HG03103 (cell line): ENCODE measurements at regions not wholly inside any gene's neighbourhood (a gene's known extent, or its start where the extent isn't known, plus 50 kb on each side); places are given as distances from the start of the nearest gene placed in this dataset.
A peak's percentile ranks its signal among the peaks of the same experiment; 100 is the strongest.
"Not testable (repeated sequence)": the region's sequence is repeated elsewhere in the genome, so short reads cannot be mapped to it uniquely, and the experiment has no call there.

Experiments used
- ATAC-seq: cut with Tn5 transposase; IDR thresholded peaks from one replicate; pipeline ENCODE4 v1.9.1; 2021; ENCODE audit warnings: low read depth; ENCODE audit not compliant: unreplicated experiment

- not testable (repeated sequence) for ATAC-seq
Observed at GRCh38 chr3:107909583-107909982, 181.2 kb downstream of the CD47 start.

GRCh38 chr3:107907996-107908395 is 182.8 kb downstream of the CD47 start:
- ATAC-seq: no peak

- no peak for ATAC-seq
Observed at GRCh38 chr3:107904536-107905066, 186.2 kb downstream of the CD47 start.

- ATAC-seq: no peak
Observed at GRCh38 chr3:107899990-107900651, 190.7 kb downstream of the CD47 start.

GRCh38 chr3:107897471-107898061 is 193.3 kb downstream of the CD47 start:
- ATAC-seq: no peak

GRCh38 chr3:107894998-107895397 is 195.8 kb downstream of the CD47 start:
- no peak for ATAC-seq

- ATAC-seq: no peak
Observed at GRCh38 chr3:107892955-107893624, 197.7 kb downstream of the CD47 start.

- ATAC-seq: no peak
Observed at GRCh38 chr3:107884719-107885460, 205.9 kb downstream of the CD47 start.

- no peak for ATAC-seq
Observed at GRCh38 chr3:107884028-107884427, 206.8 kb downstream of the CD47 start.

- no peak for ATAC-seq
Observed at GRCh38 chr3:107882881-107883280, 207.9 kb downstream of the CD47 start.

- ATAC-seq: no peak
Observed at GRCh38 chr3:107882261-107882660, 208.6 kb downstream of the CD47 start.

GRCh38 chr3:107881509-107881908 is 209.3 kb downstream of the CD47 start:
- ATAC-seq: no peak

- no peak for ATAC-seq
Observed at GRCh38 chr3:107880702-107881101, 210.1 kb downstream of the CD47 start.

- ATAC-seq: no peak
Observed at GRCh38 chr3:107877936-107878335, 212.9 kb downstream of the CD47 start.

- ATAC-seq: no peak
Observed at GRCh38 chr3:107870943-107871638, 219.7 kb downstream of the CD47 start.

GRCh38 chr3:107870096-107870495 is 220.7 kb downstream of the CD47 start:
- ATAC-seq: no peak

- no peak for ATAC-seq
Observed at GRCh38 chr3:107868449-107868848, 222.4 kb downstream of the CD47 start.

- ATAC-seq: peak; percentile 98
Observed at GRCh38 chr3:107861904-107862303, 228.9 kb downstream of the CD47 start.

- no peak for ATAC-seq
Observed at GRCh38 chr3:107861422-107861821, 229.4 kb downstream of the CD47 start.
